ENCODE measurements at regions not wholly inside any gene's neighbourhood (a gene's known extent, or its start where the extent isn't known, plus 50 kb on each side); places are given as distances from the start of the nearest gene placed in this dataset.

DNA sequence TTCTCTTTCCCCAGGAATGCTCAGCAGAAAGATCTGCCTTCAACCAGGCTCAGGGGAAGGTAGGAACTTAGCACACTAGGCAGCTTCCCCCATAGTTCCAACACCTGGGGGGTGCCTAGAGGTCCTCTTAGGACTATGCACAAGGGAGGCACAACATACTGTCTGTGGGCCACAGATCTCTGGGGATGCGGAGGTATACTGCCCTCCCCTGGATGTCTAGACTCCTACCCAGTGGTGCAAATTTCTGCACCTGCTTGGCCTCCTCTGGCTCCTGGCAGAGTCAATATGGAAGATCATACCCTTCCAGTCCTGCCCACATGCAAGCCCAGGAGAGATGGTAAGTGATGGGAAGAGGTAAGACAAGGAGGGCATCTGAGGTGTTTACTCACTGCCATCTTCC, 247.5 kb upstream of the DAPK1 start:
- no peak for DNase-seq

More for the DNA sequence above, 247.5 kb upstream of the DAPK1 start:
- no peaks in the 10 kb centered on the region for H3K27me3 ChIP-seq (ENCODE audit: insufficient read depth, low read length)
- Mint-ChIP-seq H3K4me3 (no peak overlapping the region), H3K27ac (no peak overlapping the region), H3K9me3 (no peaks in the 10 kb centered on the region), H3K27me3 (ENCODE audit: low read depth) (peaks cover 3% of the 10 kb centered on the region), H3K36me3 (ENCODE audit: insufficient read depth in 1 of 3, low read depth in 3 of 3) (no peaks in the 10 kb centered on the region), H3K4me1 (no peaks in the 10 kb centered on the region)
- H3K23ac ChIP-seq (ENCODE audit: insufficient read length, low read depth, low read length) = no peak overlapping the region
- H3K79me2 ChIP-seq (ENCODE audit: insufficient read depth, low read length) = no peaks in the 10 kb centered on the region
- no peak overlapping the region for H2BK120ac ChIP-seq (ENCODE audit: low read depth, low read length, poor library complexity, severe bottlenecking)
- H4K20me1 ChIP-seq (ENCODE audit: control insufficient read depth, insufficient read depth, insufficient read length) = no peaks in the 10 kb centered on the region
- no peaks in the 10 kb centered on the region for H3K23me2 ChIP-seq (ENCODE audit: insufficient read length, low read depth, low read length, poor library complexity, severe bottlenecking)
- H3K9me3 ChIP-seq (ENCODE audit: control insufficient read depth, low read depth, low read length) = no peaks in the 10 kb centered on the region
- no peak overlapping the region for H4K91ac ChIP-seq (ENCODE audit: insufficient read length, low read depth, low read length)
- H3K27ac ChIP-seq (ENCODE audit: insufficient read length, low read depth, low read length) = no peak overlapping the region
- no peak overlapping the region for H3K4ac ChIP-seq (ENCODE audit: low read depth, low read length)
- H3T11ph ChIP-seq (ENCODE audit: low read length) = no peak overlapping the region
- peak overlapping the region; percentile 44 for H4K5ac ChIP-seq (ENCODE audit: insufficient read length, low read depth, low read length)
- H3K18ac ChIP-seq (ENCODE audit: insufficient read length, low read depth, low read length) = no peak overlapping the region
- H2AFZ ChIP-seq (ENCODE audit: low read length) = no peak overlapping the region
- H2BK12ac ChIP-seq (ENCODE audit: insufficient read length, low read depth, low read length) = no peak overlapping the region
- H3K56ac ChIP-seq (ENCODE audit: insufficient read length, low read depth, low read length) = no peak overlapping the region
- H3K14ac ChIP-seq (ENCODE audit: insufficient read depth, low read length) = no peak overlapping the region
- no peak overlapping the region for H4K8ac ChIP-seq (replicated peaks; ENCODE audit: insufficient read length, low read depth, low read length)
- H2AK5ac ChIP-seq (ENCODE audit: insufficient read length, low read length) = no peak overlapping the region
- no peak overlapping the region for H3K9ac ChIP-seq (ENCODE audit: extremely low read depth, insufficient read length, low read length)
- H3K4me1 ChIP-seq (ENCODE audit: insufficient read depth, low read length) = no peaks in the 10 kb centered on the region
- H3K4me2 ChIP-seq (ENCODE audit: insufficient read depth, insufficient read length, low read length) = no peak overlapping the region
- no peak overlapping the region for H2BK20ac ChIP-seq (ENCODE audit: low read depth, low read length, poor library complexity, severe bottlenecking)
- no peaks in the 10 kb centered on the region for H3K79me1 ChIP-seq (ENCODE audit: insufficient read depth, low read depth, low read length, poor library complexity, severe bottlenecking)
- H2BK5ac ChIP-seq (ENCODE audit: insufficient read length, low read length) = no peak overlapping the region
- no peak overlapping the region for H2BK15ac ChIP-seq (ENCODE audit: low read depth, low read length)
- WGBS (ENCODE audit: extremely low coverage, insufficient read length, low lambda C conversion rate) = no CpG with 5 or more reads among the region's 1 CpG
- TF ChIP-seq, protein P1, sequence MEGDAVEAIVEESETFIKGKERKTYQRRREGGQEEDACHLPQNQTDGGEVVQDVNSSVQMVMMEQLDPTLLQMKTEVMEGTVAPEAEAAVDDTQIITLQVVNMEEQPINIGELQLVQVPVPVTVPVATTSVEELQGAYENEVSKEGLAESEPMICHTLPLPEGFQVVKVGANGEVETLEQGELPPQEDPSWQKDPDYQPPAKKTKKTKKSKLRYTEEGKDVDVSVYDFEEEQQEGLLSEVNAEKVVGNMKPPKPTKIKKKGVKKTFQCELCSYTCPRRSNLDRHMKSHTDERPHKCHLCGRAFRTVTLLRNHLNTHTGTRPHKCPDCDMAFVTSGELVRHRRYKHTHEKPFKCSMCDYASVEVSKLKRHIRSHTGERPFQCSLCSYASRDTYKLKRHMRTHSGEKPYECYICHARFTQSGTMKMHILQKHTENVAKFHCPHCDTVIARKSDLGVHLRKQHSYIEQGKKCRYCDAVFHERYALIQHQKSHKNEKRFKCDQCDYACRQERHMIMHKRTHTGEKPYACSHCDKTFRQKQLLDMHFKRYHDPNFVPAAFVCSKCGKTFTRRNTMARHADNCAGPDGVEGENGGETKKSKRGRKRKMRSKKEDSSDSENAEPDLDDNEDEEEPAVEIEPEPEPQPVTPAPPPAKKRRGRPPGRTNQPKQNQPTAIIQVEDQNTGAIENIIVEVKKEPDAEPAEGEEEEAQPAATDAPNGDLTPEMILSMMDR (conservative IDR thresholded peaks at IDR 0.05) = peak; percentile 50; the same call in 2 of the 3 replicates
